ENCODE measurements at regions not wholly inside any gene's neighbourhood (a gene's known extent, or its start where the extent isn't known, plus 50 kb on each side); places are given as distances from the start of the nearest gene placed in this dataset.

- TF ChIP-seq CTCF (IDR thresholded peaks at IDR 0.05 in 4 of 5, conservative IDR thresholded peaks at IDR 0.05 in 1 of 5) (no peak), POLR2A (IDR thresholded peaks at IDR 0.05) (no peak)
These were observed 109.1 kb upstream of the TOPAZ1 start for GRCh38 chr3:44132593-44132992.

All from gastrocnemius medialis (tissue), 4 donors.